ENCODE measurements at regions not wholly inside any gene's neighbourhood (a gene's known extent, or its start where the extent isn't known, plus 50 kb on each side); places are given as distances from the start of the nearest gene placed in this dataset.
A peak's percentile ranks its signal among the peaks of the same experiment; 100 is the strongest.

DNA sequence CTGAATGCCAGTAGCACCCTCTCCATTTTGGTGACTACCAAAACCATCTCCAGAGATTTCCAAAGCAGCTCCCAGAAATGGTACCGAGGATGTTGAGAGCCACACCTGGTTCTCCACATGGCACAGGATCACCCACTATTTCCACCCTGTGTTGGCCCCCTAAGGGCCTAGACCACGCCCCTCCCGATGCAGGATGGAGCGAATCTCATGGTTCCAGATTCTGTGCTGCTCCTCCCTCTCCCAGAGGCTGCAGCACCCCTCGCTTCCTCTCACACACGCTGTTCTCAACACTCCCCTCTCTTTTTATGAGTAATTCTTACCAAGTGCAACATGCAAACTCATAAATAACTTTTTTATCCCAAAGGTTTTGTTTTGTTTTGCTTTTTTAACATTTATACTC is 571.5 kb downstream of the STK39 start:
- peaks cover 11% of the 10 kb centered on the region for H3K9me3 Mint-ChIP-seq
- no peaks in the 10 kb centered on the region for H3K27me3 Mint-ChIP-seq (ENCODE audit: low read depth)
- no peak overlapping the region for H3K4me3 Mint-ChIP-seq
- TF ChIP-seq, protein P1, sequence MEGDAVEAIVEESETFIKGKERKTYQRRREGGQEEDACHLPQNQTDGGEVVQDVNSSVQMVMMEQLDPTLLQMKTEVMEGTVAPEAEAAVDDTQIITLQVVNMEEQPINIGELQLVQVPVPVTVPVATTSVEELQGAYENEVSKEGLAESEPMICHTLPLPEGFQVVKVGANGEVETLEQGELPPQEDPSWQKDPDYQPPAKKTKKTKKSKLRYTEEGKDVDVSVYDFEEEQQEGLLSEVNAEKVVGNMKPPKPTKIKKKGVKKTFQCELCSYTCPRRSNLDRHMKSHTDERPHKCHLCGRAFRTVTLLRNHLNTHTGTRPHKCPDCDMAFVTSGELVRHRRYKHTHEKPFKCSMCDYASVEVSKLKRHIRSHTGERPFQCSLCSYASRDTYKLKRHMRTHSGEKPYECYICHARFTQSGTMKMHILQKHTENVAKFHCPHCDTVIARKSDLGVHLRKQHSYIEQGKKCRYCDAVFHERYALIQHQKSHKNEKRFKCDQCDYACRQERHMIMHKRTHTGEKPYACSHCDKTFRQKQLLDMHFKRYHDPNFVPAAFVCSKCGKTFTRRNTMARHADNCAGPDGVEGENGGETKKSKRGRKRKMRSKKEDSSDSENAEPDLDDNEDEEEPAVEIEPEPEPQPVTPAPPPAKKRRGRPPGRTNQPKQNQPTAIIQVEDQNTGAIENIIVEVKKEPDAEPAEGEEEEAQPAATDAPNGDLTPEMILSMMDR (IDR thresholded peaks at IDR 0.05; ENCODE audit: unreplicated experiment in 3 of 3) = no peak
- H3K36me3 Mint-ChIP-seq (ENCODE audit: low read depth) = peaks cover 7% of the 10 kb centered on the region
- H3K4me1 Mint-ChIP-seq = peaks cover 16% of the 10 kb centered on the region
- no peak overlapping the region for H3K27ac Mint-ChIP-seq

DNA sequence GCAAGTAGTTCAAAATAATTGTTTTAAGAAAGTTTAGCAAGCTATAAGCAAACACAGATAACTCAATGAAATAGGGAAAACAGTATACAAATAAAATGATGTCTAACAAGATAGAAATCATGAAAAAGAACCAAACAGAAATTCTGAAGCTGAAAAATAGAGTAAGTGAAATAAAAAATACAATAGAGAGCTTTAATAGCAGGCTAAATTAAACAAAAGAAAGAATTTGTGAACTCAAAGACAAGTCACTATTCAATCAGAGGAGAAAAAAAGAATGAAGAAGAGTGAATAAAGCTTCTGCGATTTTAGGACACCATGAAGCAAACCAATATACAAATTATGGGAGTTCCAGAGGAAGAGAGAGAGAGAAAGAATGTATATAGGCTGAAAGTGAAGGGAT is 576.8 kb downstream of the STK39 start:
- no peak overlapping the region for H3K27ac Mint-ChIP-seq
- TF ChIP-seq, protein P1 (IDR thresholded peaks at IDR 0.05; ENCODE audit: unreplicated experiment in 3 of 3) = no peak
- peaks cover 25% of the 10 kb centered on the region for H3K36me3 Mint-ChIP-seq (ENCODE audit: low read depth)
- no peaks in the 10 kb centered on the region for H3K27me3 Mint-ChIP-seq (ENCODE audit: low read depth)
- H3K9me3 Mint-ChIP-seq = peaks cover 46% of the 10 kb centered on the region
- no peaks in the 10 kb centered on the region for H3K4me1 Mint-ChIP-seq
- H3K4me3 Mint-ChIP-seq = no peak overlapping the region

DNA sequence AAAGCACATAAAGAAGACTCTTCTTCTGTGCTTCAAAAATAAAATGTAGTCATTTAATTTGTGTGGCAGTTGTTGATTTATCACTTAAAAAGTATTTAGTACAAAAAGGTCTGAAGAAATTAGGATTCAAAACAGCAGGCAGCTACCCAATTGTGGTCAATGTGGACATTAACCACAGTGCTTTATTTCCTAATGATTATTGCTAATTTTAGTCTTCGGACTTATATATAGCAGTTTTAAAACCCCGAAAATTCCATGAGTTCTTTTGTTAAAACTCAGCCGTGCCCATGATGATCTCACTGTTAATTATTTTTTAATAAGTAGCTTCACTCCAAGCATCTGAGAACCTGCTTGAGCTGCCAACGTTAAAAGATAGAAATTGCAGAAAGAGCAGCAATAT is 594.3 kb downstream of the STK39 start:
- no peak overlapping the region for H3K4me3 Mint-ChIP-seq
- H3K9me3 Mint-ChIP-seq = no peaks in the 10 kb centered on the region
- TF ChIP-seq, protein P1 (IDR thresholded peaks at IDR 0.05; ENCODE audit: unreplicated experiment in 3 of 3) = no peak
- peaks cover 5% of the 10 kb centered on the region for H3K4me1 Mint-ChIP-seq
- peaks cover 3% of the 10 kb centered on the region for H3K36me3 Mint-ChIP-seq (ENCODE audit: low read depth)
- no peaks in the 10 kb centered on the region for H3K27me3 Mint-ChIP-seq (ENCODE audit: low read depth)
- H3K27ac Mint-ChIP-seq = no peak overlapping the region

DNA sequence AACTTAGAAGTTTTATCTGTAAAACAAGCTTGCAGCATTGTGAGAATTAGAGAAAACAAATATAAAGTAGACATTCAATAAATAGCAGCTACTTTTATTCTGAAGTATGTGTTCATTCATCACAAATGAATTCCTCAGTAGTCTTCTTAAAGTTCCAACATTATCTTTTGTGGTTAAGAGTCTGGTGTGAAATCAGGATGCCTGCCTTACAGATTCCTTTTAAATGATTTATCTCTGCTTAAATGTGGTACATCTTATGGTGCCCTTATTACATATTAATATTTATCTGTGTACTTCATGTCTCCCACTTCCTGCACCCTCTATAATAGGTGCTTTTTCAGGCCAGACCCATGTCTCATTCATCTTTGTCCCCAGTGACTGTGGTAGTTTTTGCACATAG is 595.0 kb downstream of the STK39 start:
- no peaks in the 10 kb centered on the region for H3K9me3 Mint-ChIP-seq
- H3K36me3 Mint-ChIP-seq (ENCODE audit: low read depth) = peaks cover 3% of the 10 kb centered on the region
- TF ChIP-seq, protein P1 (IDR thresholded peaks at IDR 0.05; ENCODE audit: unreplicated experiment in 3 of 3) = no peak
- H3K4me3 Mint-ChIP-seq = no peak overlapping the region
- H3K27ac Mint-ChIP-seq = no peak overlapping the region
- H3K27me3 Mint-ChIP-seq (ENCODE audit: low read depth) = no peaks in the 10 kb centered on the region
- peaks cover 5% of the 10 kb centered on the region for H3K4me1 Mint-ChIP-seq

DNA sequence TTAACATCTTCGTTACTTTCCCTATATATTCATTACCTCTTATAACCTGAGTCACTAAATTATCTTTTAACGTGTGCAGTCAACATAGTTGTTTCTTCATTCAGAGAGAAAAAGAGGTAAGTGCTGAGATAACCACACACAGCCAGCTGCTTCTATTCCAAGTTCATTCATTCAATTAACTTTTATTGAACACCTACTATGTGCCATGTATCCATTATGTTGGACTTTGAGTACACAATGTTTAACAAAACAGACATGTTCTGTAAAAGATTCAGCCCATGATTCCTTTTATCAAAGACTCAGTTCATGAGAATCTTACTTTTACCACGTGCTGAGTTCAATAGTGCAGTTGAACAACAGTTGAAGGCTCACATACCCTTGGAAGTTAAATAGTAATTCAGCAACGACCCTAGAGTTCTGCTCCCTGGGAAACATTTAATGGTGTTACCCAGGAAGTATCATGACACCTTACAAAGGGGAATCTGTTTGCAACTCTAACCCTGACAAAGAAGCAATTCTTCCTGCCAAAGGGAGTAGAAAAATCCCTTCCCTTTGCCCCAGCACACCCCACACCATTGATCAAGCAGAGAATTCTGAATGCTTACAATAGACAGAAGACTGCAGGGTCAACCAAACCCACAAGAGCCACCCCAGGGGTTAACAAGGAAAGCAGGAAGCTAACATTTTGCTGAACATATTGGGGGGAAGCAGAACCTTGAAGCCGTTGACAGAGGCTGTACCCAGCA is 595.8 kb downstream of the STK39 start:
- TF ChIP-seq, protein P1 (IDR thresholded peaks at IDR 0.05; ENCODE audit: unreplicated experiment in 3 of 3) = no peak
- H3K27me3 Mint-ChIP-seq (ENCODE audit: low read depth) = no peaks in the 10 kb centered on the region
- peaks cover 5% of the 10 kb centered on the region for H3K4me1 Mint-ChIP-seq
- H3K9me3 Mint-ChIP-seq = no peaks in the 10 kb centered on the region
- peaks cover 3% of the 10 kb centered on the region for H3K36me3 Mint-ChIP-seq (ENCODE audit: low read depth)
- no peak overlapping the region for H3K4me3 Mint-ChIP-seq
- peak overlapping the region in 2 of 3 experiments; percentile 13 to 77 for H3K27ac Mint-ChIP-seq

DNA sequence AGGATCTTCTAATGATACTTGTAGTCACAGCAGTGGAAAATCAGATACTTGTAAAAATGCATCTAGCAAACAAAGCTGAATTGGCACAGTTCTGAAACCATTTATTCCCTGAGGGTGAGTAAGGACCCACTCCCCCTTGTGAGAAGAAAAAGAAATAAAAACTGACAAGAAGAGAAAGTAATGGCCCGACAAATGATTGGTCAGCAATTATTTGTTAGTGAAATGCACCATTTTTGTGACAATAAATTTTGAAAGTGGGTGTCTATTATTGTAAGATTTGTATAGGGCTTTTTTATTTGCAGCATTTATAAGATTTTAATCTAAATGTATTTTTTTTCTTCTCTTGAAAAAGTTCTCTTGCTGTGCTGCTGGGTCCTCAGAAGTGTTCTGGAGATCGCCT is 600.8 kb downstream of the STK39 start:
- Mint-ChIP-seq H3K27me3 (ENCODE audit: low read depth) (no peaks in the 10 kb centered on the region), H3K4me3 (no peak overlapping the region), H3K4me1 (peaks cover 5% of the 10 kb centered on the region), H3K36me3 (ENCODE audit: low read depth) (peaks cover 3% of the 10 kb centered on the region), H3K9me3 (no peaks in the 10 kb centered on the region), H3K27ac (no peak overlapping the region)
- TF ChIP-seq, protein P1 (IDR thresholded peaks at IDR 0.05; ENCODE audit: unreplicated experiment in 3 of 3) = no peak
